SK-N-SH (cell line): ENCODE measurements at regions not wholly inside any gene's neighbourhood (a gene's known extent, or its start where the extent isn't known, plus 50 kb on each side); places are given as distances from the start of the nearest gene placed in this dataset.

Source experiments
- CTCF ChIA-PET: fragments of 300-600, 350-600 bp; formaldehyde crosslinking; extraction: SDS; loops from one replicate; lab custom pipeline; 2021; lab: Yijun Ruan, JAX
- POLR2A ChIA-PET: fragments of 350-600 bp; sonication (Branson Sonifier 250); formaldehyde crosslinking; extraction: SDS; loops from one replicate; lab custom pipeline; 2020; ENCODE audit warnings: antibody characterized with exemption, inconsistent platforms; lab: Yijun Ruan, JAX
- DNase-seq: peaks from one replicate; pipeline ENCODE4 v3.0.0; 2012
- H2AFZ ChIP-seq: fragments of 200-600 bp; sonication (generic); 2 replicates; pipeline ENCODE4 v1.8.1; 2016; ENCODE audit warnings: antibody characterized with exemption, mild to moderate bottlenecking, low read depth
- H3F3A ChIP-seq: fragments of 200-600 bp; sonication (generic); replicated peaks from 2 replicates; pipeline ENCODE3; 2016; ENCODE audit warnings: antibody characterized with exemption, mild to moderate bottlenecking; ENCODE audit not compliant: insufficient read depth
- H3K27ac ChIP-seq, 2 experiments: fragments of 200-500 bp in 1 of 2; fragments of 200-600 bp in 1 of 2; sonication (Bioruptor generic) in 1 of 2; sonication (generic), shearing (Covaris generic) in 1 of 2; 2 replicates each; pipeline versions ENCODE4 v1.5.1 to v1.6.1; 2014 to 2016; ENCODE audit warnings: low read depth in 2 of 2, inconsistent platforms in 1 of 2, low read length in 1 of 2, mild to moderate bottlenecking in 1 of 2, mixed read lengths in 1 of 2
- H3K27me3 ChIP-seq: fragments of 200-600 bp; sonication (generic), shearing (Covaris generic); 2 replicates; pipeline ENCODE4 v1.6.1; 2016; ENCODE audit warnings: mixed run types; ENCODE audit not compliant: insufficient read depth
- H3K36me3 ChIP-seq, 2 experiments: fragments of 200-500 bp in 1 of 2; fragments of 200-600 bp in 1 of 2; sonication (Bioruptor generic) in 1 of 2; sonication (generic) in 1 of 2; replicated peaks in 1 of 2; 2 replicates each; pipeline versions ENCODE3 to v1.5.1; 2014 to 2016; ENCODE audit warnings: low read length in 1 of 2, mild to moderate bottlenecking in 1 of 2; ENCODE audit not compliant: insufficient read depth in 2 of 2, control insufficient read depth in 1 of 2
- H3K4me1 ChIP-seq, 2 experiments: fragments of 200-500 bp in 1 of 2; fragments of 200-600 bp in 1 of 2; sonication (Bioruptor generic) in 1 of 2; sonication (generic), shearing (Covaris generic) in 1 of 2; 2 replicates each; pipeline versions ENCODE4 v1.5.1 to v1.6.1; 2014 to 2016; ENCODE audit warnings: low read depth in 1 of 2, low read length in 1 of 2, mixed run types in 1 of 2; ENCODE audit not compliant: insufficient read depth in 2 of 2, control insufficient read depth in 1 of 2
- H3K4me2 ChIP-seq: fragments of 200-600 bp; sonication (generic), shearing (Covaris generic); 2 replicates; pipeline ENCODE4 v1.6.1; 2017; ENCODE audit warnings: mixed run types
- H3K4me3 ChIP-seq, 2 experiments: fragments of 200-500 bp in 1 of 2; fragments of 200-600 bp in 1 of 2; sonication (Bioruptor generic) in 1 of 2; sonication (generic), shearing (Covaris generic) in 1 of 2; 2 replicates each; pipeline versions ENCODE4 v1.5.1 to v1.8.1; 2014 to 2016; ENCODE audit warnings: low read depth in 2 of 2, inconsistent platforms in 1 of 2, low read length in 1 of 2, mild to moderate bottlenecking in 1 of 2, mixed read lengths in 1 of 2, moderate library complexity in 1 of 2
- H3K79me2 ChIP-seq: fragments of 200-600 bp; sonication (generic); 2 replicates; pipeline ENCODE4 v1.8.1; 2017; ENCODE audit warnings: mild to moderate bottlenecking; ENCODE audit not compliant: insufficient read depth
- H3K9ac ChIP-seq: fragments of 200-600 bp; sonication (generic); 2 replicates; pipeline ENCODE4 v1.6.1; 2017; ENCODE audit warnings: mixed run types
- H3K9me2 ChIP-seq: fragments of 200-600 bp; sonication (generic); 2 replicates; pipeline ENCODE4 v1.6.1; 2017; ENCODE audit warnings: mixed run types
- H3K9me3 ChIP-seq: fragments of 200-600 bp; sonication (generic); 2 replicates; pipeline ENCODE4 v1.6.1; 2017; ENCODE audit warnings: mixed run types, mild to moderate bottlenecking, moderate library complexity
- H4K20me1 ChIP-seq: fragments of 200-600 bp; sonication (generic); 2 replicates; pipeline ENCODE4 v1.6.1; 2017; ENCODE audit warnings: mild to moderate bottlenecking, mixed run types; ENCODE audit not compliant: insufficient read depth
- CTCF ChIP-seq: fragments of 200-600 bp; sonication (generic); IDR thresholded peaks from 2 replicates; pipeline ENCODE4 v1.6.1; 2017; ENCODE audit warnings: antibody characterized with exemption, mild to moderate bottlenecking, moderate library complexity
- EP300 ChIP-seq, 2 experiments: IDR thresholded peaks; 2 replicates each; pipeline versions ENCODE4 v1.4.0 to v1.6.1; 2012; ENCODE audit warnings: borderline replicate concordance in 1 of 2, low read depth in 1 of 2, low read length in 1 of 2
- EZH2phosphoT487 ChIP-seq: fragments of 200-600 bp; sonication (generic); IDR thresholded peaks from 2 replicates; pipeline ENCODE4 v1.6.1; 2017; ENCODE audit warnings: low read depth, mixed run types, mild to moderate bottlenecking, antibody characterized with exemption, moderate library complexity, borderline replicate concordance
- FOSL2 ChIP-seq: IDR thresholded peaks from 2 replicates; pipeline ENCODE4 v1.4.0; 2012; ENCODE audit warnings: low read depth, mild to moderate bottlenecking, moderate library complexity, borderline replicate concordance
- FOXJ3 ChIP-seq: sonication (generic); formaldehyde crosslinking; IDR thresholded peaks from 2 replicates; pipeline ENCODE4 v1.5.1; 2020; ENCODE audit warnings: mild to moderate bottlenecking, missing genetic modification reagents
- GATA2 ChIP-seq: sonication (generic); formaldehyde crosslinking; IDR thresholded peaks from 2 replicates; pipeline ENCODE4 v1.5.0; 2020; ENCODE audit warnings: mild to moderate bottlenecking, missing genetic modification reagents
- IRF3 ChIP-seq: fragments of 150-350 bp; IDR thresholded peaks from 2 replicates; pipeline ENCODE4 v1.6.1; 2016; ENCODE audit warnings: mild to moderate bottlenecking, low read depth, low read length
- JUND ChIP-seq: IDR thresholded peaks from 2 replicates; pipeline ENCODE4 v1.4.0; 2012
- MAX ChIP-seq: IDR thresholded peaks from 2 replicates; pipeline ENCODE4 v1.4.0; 2012; ENCODE audit warnings: low read depth
- MXI1 ChIP-seq: IDR thresholded peaks from 2 replicates; pipeline ENCODE4 v1.6.1; 2012; ENCODE audit warnings: mild to moderate bottlenecking, low read depth, low read length, improper control_type of control experiment
- NRF1 ChIP-seq: IDR thresholded peaks from 2 replicates; pipeline ENCODE4 v1.6.1; 2012; ENCODE audit warnings: low read depth, mild to moderate bottlenecking, low read length
- PBX3 ChIP-seq: IDR thresholded peaks from 2 replicates; pipeline ENCODE4; 2012
- POLR2AphosphoS5 ChIP-seq: IDR thresholded peaks from 2 replicates; pipeline ENCODE4 v1.6.1; 2012; ENCODE audit warnings: low read depth, low read length
- RAD21 ChIP-seq: IDR thresholded peaks from 2 replicates; pipeline ENCODE4 v1.6.1; 2012; ENCODE audit warnings: mild to moderate bottlenecking, low read length
- REST ChIP-seq: IDR thresholded peaks from 2 replicates; pipeline ENCODE4 v1.6.1; 2012; ENCODE audit warnings: mild to moderate bottlenecking, low read depth, low read length, moderate library complexity
- SMC3 ChIP-seq: IDR thresholded peaks from 2 replicates; pipeline ENCODE4 v1.6.1; 2012; ENCODE audit warnings: low read depth, low read length, improper control_type of control experiment
- TCF12 ChIP-seq: IDR thresholded peaks from 2 replicates; pipeline ENCODE4 v1.4.0; 2012
- USF1 ChIP-seq: IDR thresholded peaks from 2 replicates; pipeline ENCODE4 v1.4.0; 2012; ENCODE audit warnings: low read depth, borderline replicate concordance
- WGBS: methylation state at CpG from one replicate; pipeline ENCODE4 v1.1.6; 2017; ENCODE audit warnings: low lambda C conversion rate; 5-methylcytosine and 5-hydroxymethylcytosine counted together

- Histone ChIP-seq H3K4me3 (no peak overlapping the region), H3K27ac (no peak overlapping the region), H3K9me3 (no peaks in the 10 kb centered on the region), H3K4me1 (no peaks in the 10 kb centered on the region; a peak in 2 of 4 replicates), H3F3A (no peaks in the 10 kb centered on the region), H2AFZ (no peak overlapping the region; the same call in 1 of the 2 replicates), H3K9me2 (no peaks in the 10 kb centered on the region), H3K36me3 (no peaks in the 10 kb centered on the region), H3K27me3 (no peaks in the 10 kb centered on the region), H3K9ac (no peak overlapping the region), H4K20me1 (no peaks in the 10 kb centered on the region), H3K4me2 (no peak overlapping the region), H3K79me2 (no peaks in the 10 kb centered on the region)
- ChIA-PET CTCF (no interaction called here), POLR2A (no interaction called here)
- 47% methylated on average over 3 of the region's 3 CpGs for WGBS
- no peak for DNase-seq
- TF ChIP-seq RAD21 = no peak
- TF ChIP-seq FOXJ3 (CRISPR knock-in tag) = no peak
- TF ChIP-seq CTCF = no peak
- TF ChIP-seq MAX = no peak
- no peak for TF ChIP-seq TCF12
- TF ChIP-seq EZH2phosphoT487 = no peak
- TF ChIP-seq SMC3 = no peak
- TF ChIP-seq MXI1 = no peak
- no peak for TF ChIP-seq GATA2 (CRISPR knock-in tag)
- no peak for TF ChIP-seq USF1
- no peak for TF ChIP-seq JUND
- TF ChIP-seq NRF1 = no peak
- TF ChIP-seq POLR2AphosphoS5 = no peak
- no peak for TF ChIP-seq EP300 (IDR thresholded peaks at IDR 0.05; ENCODE audit: borderline replicate concordance in 1 of 2, low read depth in 1 of 2, low read length in 1 of 2)
- no peak for TF ChIP-seq PBX3
- no peak for TF ChIP-seq FOSL2
- TF ChIP-seq IRF3 = no peak
- no peak for TF ChIP-seq REST
- TF ChIP-seq, all 33 proteins: peak for 0
Observed at GRCh38 chr2:172667581-172668325, 67.9 kb upstream of the RAPGEF4 start.
